HG03520 (cell line): ENCODE measurements at regions not wholly inside any gene's neighbourhood (a gene's known extent, or its start where the extent isn't known, plus 50 kb on each side); places are given as distances from the start of the nearest gene placed in this dataset.
"Not testable (repeated sequence)": the region's sequence is repeated elsewhere in the genome, so short reads cannot be mapped to it uniquely, and the experiment has no call there.

ENCODE experiments used
- ATAC-seq: cut with Tn5 transposase; IDR thresholded peaks from one replicate; pipeline ENCODE4 v1.9.1; 2021; ENCODE audit warnings: mild to moderate bottlenecking, moderate library complexity; ENCODE audit not compliant: unreplicated experiment

GRCh38 chr13:63840551-63841421 lies 2425.1 kb upstream of the PCDH20 start:
- ATAC-seq: no peak

- ATAC-seq: no peak
Observed at GRCh38 chr13:63838366-63839110, 2422.9 kb upstream of the PCDH20 start.

DNA sequence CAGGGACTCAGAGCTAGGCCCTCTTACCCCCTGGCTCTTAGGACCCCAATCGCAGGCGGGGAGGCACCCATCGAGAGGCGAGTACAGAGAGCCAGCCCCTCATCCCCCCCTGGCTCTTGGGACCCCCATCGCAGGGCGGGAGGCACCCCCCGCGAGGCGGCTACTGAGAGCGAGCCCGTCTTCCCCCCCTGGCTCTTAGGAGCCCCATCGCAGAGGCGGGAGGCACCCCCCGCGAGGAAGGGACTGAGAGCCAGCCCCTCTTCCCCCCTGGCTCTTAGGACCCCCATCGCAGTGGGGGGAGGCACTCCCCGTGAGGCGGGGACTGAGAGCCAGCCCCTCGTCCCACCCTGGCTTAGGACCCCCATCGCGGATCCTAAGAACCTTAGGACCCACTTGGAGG lies 2422.1 kb upstream of the PCDH20 start:
- not testable (repeated sequence) for ATAC-seq

DNA sequence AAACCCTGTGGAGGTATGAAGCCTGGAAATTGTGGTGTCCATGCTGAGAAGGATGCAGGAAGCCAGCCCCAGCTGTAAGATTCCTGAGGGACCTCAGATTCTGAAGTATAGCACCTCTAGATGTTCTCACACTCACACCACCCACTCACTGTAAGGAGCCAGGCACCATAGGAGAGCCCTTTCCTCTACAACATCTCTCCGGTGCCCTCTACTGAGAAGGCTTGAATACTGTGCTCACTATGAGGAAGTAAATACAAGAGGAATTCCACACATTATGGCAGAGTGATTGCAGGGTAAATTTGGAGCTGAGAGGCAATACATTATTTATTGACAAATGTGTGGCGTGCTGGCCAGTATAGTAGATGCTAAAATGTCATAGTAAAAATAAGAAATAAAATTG lies 2414.0 kb upstream of the PCDH20 start:
- ATAC-seq: not testable (repeated sequence)

DNA sequence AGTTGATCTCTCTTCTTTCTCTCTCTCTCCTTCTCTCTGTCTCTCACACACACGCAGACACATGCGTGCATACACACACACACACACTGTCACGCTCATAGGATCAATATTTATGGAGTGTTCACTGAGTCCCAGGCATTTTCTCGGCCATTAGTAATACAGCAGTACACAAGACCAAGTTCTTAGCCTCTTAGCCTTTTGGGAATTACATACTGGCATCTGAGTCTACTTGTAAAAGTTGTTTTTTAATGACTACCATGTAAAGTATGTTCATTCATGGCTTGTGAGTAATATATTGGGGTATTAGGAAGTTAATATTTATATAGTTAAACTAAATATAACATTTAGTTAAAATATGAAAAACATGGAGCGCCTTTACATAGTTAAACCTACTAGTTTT lies 2406.1 kb upstream of the PCDH20 start:
- not testable (repeated sequence) for ATAC-seq

DNA sequence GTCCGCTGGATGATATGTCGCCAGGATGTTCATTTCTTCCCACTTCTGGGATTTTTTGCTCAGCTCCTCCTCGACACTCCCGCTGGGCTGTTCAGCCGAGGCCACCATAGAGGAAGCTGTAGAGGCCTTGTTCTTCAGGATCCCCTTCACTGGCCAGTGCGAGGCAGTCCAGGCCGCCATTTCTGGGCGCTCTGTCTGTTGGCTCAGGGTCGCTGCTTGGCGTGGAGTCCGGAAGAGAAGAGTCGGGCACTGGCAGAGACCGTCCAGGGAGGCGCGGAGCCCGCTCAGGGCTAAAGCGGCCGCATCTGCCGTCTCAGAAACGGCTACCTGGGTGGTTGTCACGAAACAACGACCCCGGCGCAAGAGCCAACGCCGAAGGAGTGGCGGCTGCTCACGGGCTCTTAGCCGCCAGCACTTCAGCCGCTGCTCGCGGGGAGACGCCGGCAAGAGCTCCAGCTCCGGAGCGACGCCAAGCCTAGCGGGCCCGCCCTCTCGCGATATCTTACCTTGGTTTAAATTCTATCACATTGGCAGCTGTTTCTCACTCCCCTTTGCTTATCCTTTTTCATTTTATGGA lies 2395.9 kb upstream of the PCDH20 start:
- ATAC-seq: not testable (repeated sequence)

DNA sequence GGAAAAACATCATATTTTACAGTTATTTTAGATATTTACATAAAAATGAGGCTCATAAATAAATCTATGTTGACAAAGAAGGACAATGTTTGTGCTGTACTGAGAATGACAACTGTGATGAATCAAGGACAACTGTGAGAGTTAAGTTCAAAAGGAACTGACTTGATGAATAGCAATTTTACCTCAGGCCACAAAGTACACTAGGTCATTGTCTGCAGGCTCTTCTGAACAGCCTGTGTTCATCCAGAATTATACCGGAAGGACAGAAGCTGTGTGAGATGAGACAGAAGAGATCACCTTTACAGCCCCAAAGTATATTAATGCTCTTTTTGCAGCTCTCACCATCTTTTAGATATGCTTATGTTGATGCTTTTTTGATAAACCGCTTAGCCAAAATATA lies 2375.5 kb upstream of the PCDH20 start:
- ATAC-seq: not testable (repeated sequence)

DNA sequence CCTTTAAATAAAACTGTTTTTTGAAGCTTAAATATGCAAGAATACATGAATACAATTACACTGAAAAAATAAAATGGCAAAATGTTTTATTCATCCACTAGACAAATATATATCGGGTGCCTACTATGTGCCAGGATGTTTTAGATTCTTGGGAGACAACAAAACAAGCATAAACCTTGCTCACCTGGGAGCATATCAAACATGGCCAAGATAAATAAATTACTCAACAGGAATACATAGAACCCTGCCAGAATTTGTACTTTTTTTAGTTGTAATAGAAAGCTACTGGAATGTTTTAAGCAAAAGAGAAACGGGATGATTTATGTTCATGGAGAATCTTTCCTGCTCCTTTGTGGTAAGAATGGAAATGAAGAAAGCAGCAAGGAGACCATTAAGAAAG lies 2358.5 kb upstream of the PCDH20 start:
- no peak for ATAC-seq

- ATAC-seq: no peak
Observed at GRCh38 chr13:63773476-63773875, 2357.8 kb upstream of the PCDH20 start.

GRCh38 chr13:63757683-63758082 lies 2342.0 kb upstream of the PCDH20 start:
- ATAC-seq: not testable (repeated sequence)

DNA sequence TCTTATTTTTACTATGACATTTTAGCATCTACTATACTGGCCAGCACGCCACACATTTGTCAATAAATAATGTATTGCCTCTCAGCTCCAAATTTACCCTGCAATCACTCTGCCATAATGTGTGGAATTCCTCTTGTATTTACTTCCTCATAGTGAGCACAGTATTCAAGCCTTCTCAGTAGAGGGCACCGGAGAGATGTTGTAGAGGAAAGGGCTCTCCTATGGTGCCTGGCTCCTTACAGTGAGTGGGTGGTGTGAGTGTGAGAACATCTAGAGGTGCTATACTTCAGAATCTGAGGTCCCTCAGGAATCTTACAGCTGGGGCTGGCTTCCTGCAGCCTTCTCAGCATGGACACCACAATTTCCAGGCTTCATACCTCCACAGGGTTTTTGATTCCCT lies 2334.2 kb upstream of the PCDH20 start:
- not testable (repeated sequence) for ATAC-seq

GRCh38 chr13:63741814-63742101 lies 2326.1 kb upstream of the PCDH20 start:
- ATAC-seq: not testable (repeated sequence)

DNA sequence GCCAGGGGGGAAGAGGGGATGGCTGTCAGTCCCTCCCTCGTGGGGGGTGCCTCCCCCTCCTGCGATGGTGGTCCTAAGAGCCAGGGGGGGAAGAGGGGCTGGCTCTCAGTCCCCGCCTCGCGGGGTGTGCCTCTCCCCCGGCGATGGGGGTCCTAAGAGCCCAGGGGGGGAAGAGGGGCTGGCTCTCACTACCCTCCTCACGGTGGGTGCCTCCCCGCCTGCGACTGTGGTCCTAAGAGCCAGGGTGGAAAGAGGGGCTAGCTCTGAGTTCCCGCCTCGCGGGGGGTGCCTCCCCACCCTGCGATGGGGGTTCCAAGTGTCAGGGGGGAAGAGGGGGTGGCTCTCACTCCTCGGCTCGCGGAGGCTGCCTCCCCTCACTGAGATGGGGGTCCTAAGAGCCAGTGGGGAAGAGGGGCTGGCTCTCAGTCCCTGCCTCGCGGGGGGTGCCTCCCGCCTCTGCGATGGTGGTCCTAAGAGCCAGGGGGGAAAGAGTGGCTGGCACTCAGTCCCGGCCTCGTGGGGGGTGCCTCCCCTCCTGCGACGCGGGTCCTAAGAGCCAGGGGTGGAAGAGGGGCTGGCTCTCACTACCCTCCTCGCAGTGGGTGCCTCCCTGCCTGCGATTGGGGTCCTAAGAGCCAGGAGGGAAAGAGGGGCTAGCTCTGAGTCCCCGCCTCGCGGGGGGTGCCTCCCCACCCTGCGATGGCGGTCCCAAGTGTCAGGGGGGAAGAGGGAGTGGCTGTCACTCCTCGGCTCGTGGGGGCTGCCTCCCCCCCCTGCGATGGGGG lies 2325.6 kb upstream of the PCDH20 start:
- no peak for ATAC-seq

DNA sequence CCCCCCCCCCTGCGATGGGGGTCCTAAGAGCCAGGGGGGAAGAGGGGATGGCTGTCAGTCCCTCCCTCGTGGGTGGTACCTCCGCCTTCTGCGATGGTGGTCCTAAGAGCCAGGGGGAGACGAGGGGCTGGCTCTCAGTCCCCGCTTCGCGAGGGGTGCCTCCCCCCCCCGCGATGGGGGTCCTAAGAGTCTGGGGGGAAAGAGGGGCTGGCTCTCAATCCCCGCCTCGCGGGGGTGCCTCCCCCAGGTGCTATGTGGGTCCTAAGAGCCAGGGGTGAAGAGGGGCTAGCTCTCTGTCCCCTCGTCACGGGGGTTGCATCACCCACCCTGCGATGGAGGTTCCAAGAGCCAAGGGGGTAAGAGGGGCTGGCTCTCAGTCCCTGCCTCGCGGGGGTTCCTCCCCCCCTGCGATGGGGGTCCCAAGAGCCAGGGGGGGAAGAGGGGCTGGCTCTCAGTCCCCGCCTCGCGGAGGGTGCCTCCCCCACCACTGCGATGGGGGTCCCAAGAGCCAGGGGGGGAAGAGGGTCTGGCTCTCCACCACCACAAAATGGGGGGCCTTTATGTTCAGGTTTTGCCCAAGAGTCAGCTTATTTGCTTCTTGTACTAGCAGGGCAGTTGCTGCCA lies 2323.6 kb upstream of the PCDH20 start:
- ATAC-seq: not testable (repeated sequence)

GRCh38 chr13:63737418-63737817 lies 2321.8 kb upstream of the PCDH20 start:
- no peak for ATAC-seq

DNA sequence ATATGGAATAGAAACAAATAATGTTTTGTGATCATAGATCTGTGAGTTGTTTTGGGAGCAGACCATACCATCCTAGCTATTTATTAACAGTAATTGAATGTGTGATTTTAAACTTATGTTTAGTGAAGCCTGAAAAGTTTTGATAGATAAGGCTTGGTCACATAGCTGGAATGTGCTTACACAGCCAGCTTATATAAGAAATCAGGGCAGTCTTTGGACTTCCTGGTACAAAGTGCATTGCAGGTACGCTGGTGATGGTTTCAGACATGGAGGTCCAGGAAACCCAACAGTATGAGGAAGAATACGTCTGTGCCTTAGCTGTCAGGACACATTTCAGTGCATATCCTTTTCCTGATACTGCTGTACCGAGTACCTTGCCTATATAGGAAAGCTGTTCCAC lies 2316.2 kb upstream of the PCDH20 start:
- ATAC-seq: no peak

- not testable (repeated sequence) for ATAC-seq
Observed at GRCh38 chr13:63712159-63712558, 2296.5 kb upstream of the PCDH20 start.

- no peak for ATAC-seq
Observed at GRCh38 chr13:63706751-63707150, 2291.1 kb upstream of the PCDH20 start.

DNA sequence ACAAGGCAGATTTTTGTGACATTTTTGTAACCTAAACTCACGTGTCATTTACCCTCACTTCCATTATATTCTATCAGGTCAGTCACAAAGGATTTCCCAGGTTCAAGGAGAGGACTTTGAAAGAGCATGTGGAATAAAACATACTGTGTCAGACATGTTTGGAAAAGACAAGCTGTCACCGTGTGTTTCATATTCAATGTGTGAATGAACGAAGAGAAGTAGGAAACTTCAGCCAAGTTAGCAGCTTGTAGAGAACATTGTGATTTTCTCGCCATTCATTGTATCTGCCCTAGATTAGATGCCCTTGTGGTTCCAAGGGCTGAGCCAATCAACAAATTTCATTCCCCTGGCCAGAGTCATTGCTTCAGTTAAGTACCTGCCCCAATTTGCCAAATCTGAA lies 2288.9 kb upstream of the PCDH20 start:
- no peak for ATAC-seq

- no peak for ATAC-seq
Observed at GRCh38 chr13:63700350-63700749, 2284.7 kb upstream of the PCDH20 start.

GRCh38 chr13:63699948-63700347 lies 2284.3 kb upstream of the PCDH20 start:
- ATAC-seq: no peak
